ENCODE measurements at regions not wholly inside any gene's neighbourhood (a gene's known extent, or its start where the extent isn't known, plus 50 kb on each side); places are given as distances from the start of the nearest gene placed in this dataset.

- Histone ChIP-seq H3K27ac (ENCODE audit: low read depth, low read length) (no peak overlapping the region), H2BK120ac (ENCODE audit: low read depth, low read length) (no peak overlapping the region), H3K23ac (ENCODE audit: low read length) (no peak overlapping the region), H3K9ac (ENCODE audit: low read length) (no peak overlapping the region), H3K79me2 (ENCODE audit: control insufficient read depth, insufficient read depth, low read length) (no peaks in the 10 kb centered on the region), H3K18ac (ENCODE audit: low read length) (no peak overlapping the region), H3K4me2 (ENCODE audit: low read length) (no peak overlapping the region), H2BK5ac (ENCODE audit: low read length) (no peak overlapping the region), H2BK15ac (replicated peaks; ENCODE audit: low read depth) (no peak overlapping the region), H4K8ac (ENCODE audit: low read depth, low read length) (no peak overlapping the region), H3K4me3 (ENCODE audit: low read length) (no peak overlapping the region), H3K56ac (ENCODE audit: low read length) (no peak overlapping the region), H3K4ac (ENCODE audit: low read depth, low read length) (no peak overlapping the region), H3K27me3 (ENCODE audit: insufficient read depth, low read length, poor library complexity) (no peaks in the 10 kb centered on the region), H3K36me3 (ENCODE audit: control insufficient read depth, insufficient read depth, low read length) (no peaks in the 10 kb centered on the region), H3K79me1 (ENCODE audit: low read length) (no peaks in the 10 kb centered on the region), H4K5ac (ENCODE audit: low read length) (no peak overlapping the region), H3K4me1 (ENCODE audit: control insufficient read depth, low read depth, low read length) (no peaks in the 10 kb centered on the region), H2AK5ac (ENCODE audit: low read length) (no peak overlapping the region)
- WGBS (ENCODE audit: extremely low coverage, insufficient coverage, low lambda C conversion rate), result no CpG with 5 or more reads among the region's 3 CpGs
- no peak for DNase-seq
Measured at GRCh38 chr10:45064998-45065397, 64.3 kb downstream of the ZNF22 start.

GRCh38 chr10:45071043-45071813, 70.5 kb downstream of the ZNF22 start:
- Histone ChIP-seq H3K79me2 (ENCODE audit: control insufficient read depth, insufficient read depth, low read length) (no peaks in the 10 kb centered on the region), H3K56ac (ENCODE audit: low read length) (no peak overlapping the region), H3K4me1 (ENCODE audit: control insufficient read depth, low read depth, low read length) (no peaks in the 10 kb centered on the region), H3K36me3 (ENCODE audit: control insufficient read depth, insufficient read depth, low read length) (no peaks in the 10 kb centered on the region), H4K8ac (ENCODE audit: low read depth, low read length) (no peak overlapping the region), H3K4me3 (ENCODE audit: low read length) (no peak overlapping the region), H3K9ac (ENCODE audit: low read length) (no peak overlapping the region), H3K4me2 (ENCODE audit: low read length) (no peak overlapping the region), H3K27me3 (ENCODE audit: insufficient read depth, low read length, poor library complexity) (no peaks in the 10 kb centered on the region), H2BK120ac (ENCODE audit: low read depth, low read length) (no peak overlapping the region), H3K79me1 (ENCODE audit: low read length) (no peaks in the 10 kb centered on the region), H3K27ac (ENCODE audit: low read depth, low read length) (no peak overlapping the region), H4K5ac (ENCODE audit: low read length) (no peak overlapping the region), H2BK15ac (replicated peaks; ENCODE audit: low read depth) (no peak overlapping the region), H2AK5ac (ENCODE audit: low read length) (no peak overlapping the region), H3K18ac (ENCODE audit: low read length) (no peak overlapping the region), H3K23ac (ENCODE audit: low read length) (no peak overlapping the region), H2BK5ac (ENCODE audit: low read length) (no peak overlapping the region), H3K4ac (ENCODE audit: low read depth, low read length) (no peak overlapping the region)
- DNase-seq, result peak; percentile 9
- WGBS (ENCODE audit: extremely low coverage, insufficient coverage, low lambda C conversion rate), result no CpG with 5 or more reads among the region's 14 CpGs

GRCh38 chr10:45075216-45075615, 74.5 kb downstream of the ZNF22 start:
- no peak overlapping the region for H3K4me3 ChIP-seq (ENCODE audit: low read length)
- no peak overlapping the region for H4K5ac ChIP-seq (ENCODE audit: low read length)
- no peak overlapping the region for H3K27ac ChIP-seq (ENCODE audit: low read depth, low read length)
- no peak overlapping the region for H3K4me2 ChIP-seq (ENCODE audit: low read length)
- no peak overlapping the region for H3K18ac ChIP-seq (ENCODE audit: low read length)
- no peak for DNase-seq
- no peak overlapping the region for H2BK120ac ChIP-seq (ENCODE audit: low read depth, low read length)
- H3K79me1 ChIP-seq (ENCODE audit: low read length), result no peaks in the 10 kb centered on the region
- no peak overlapping the region for H3K4ac ChIP-seq (ENCODE audit: low read depth, low read length)
- H3K27me3 ChIP-seq (ENCODE audit: insufficient read depth, low read length, poor library complexity), result no peaks in the 10 kb centered on the region
- no peaks in the 10 kb centered on the region for H3K36me3 ChIP-seq (ENCODE audit: control insufficient read depth, insufficient read depth, low read length)
- H3K79me2 ChIP-seq (ENCODE audit: control insufficient read depth, insufficient read depth, low read length), result no peaks in the 10 kb centered on the region
- no peaks in the 10 kb centered on the region for H3K4me1 ChIP-seq (ENCODE audit: control insufficient read depth, low read depth, low read length)
- H4K8ac ChIP-seq (ENCODE audit: low read depth, low read length), result no peak overlapping the region
- H3K9ac ChIP-seq (ENCODE audit: low read length), result no peak overlapping the region
- 100% methylated on average over 1 of the region's 4 CpGs for WGBS (ENCODE audit: extremely low coverage, insufficient coverage, low lambda C conversion rate)
- H3K56ac ChIP-seq (ENCODE audit: low read length), result no peak overlapping the region
- H2BK15ac ChIP-seq (replicated peaks; ENCODE audit: low read depth), result no peak overlapping the region
- no peak overlapping the region for H2AK5ac ChIP-seq (ENCODE audit: low read length)
- no peak overlapping the region for H3K23ac ChIP-seq (ENCODE audit: low read length)
- H2BK5ac ChIP-seq (ENCODE audit: low read length), result no peak overlapping the region

- DNase-seq, result no peak
Measured at GRCh38 chr10:45075826-45076380, 75.2 kb downstream of the ZNF22 start.

GRCh38 chr10:45076891-45077290, 76.2 kb downstream of the ZNF22 start:
- H3K9ac ChIP-seq (ENCODE audit: low read length), result no peak overlapping the region
- H3K36me3 ChIP-seq (ENCODE audit: control insufficient read depth, insufficient read depth, low read length), result no peaks in the 10 kb centered on the region
- H3K4ac ChIP-seq (ENCODE audit: low read depth, low read length), result no peak overlapping the region
- H4K5ac ChIP-seq (ENCODE audit: low read length), result no peak overlapping the region
- no peak for DNase-seq
- H3K79me2 ChIP-seq (ENCODE audit: control insufficient read depth, insufficient read depth, low read length), result no peaks in the 10 kb centered on the region
- H2BK5ac ChIP-seq (ENCODE audit: low read length), result no peak overlapping the region
- H3K27ac ChIP-seq (ENCODE audit: low read depth, low read length), result no peak overlapping the region
- no peak overlapping the region for H3K23ac ChIP-seq (ENCODE audit: low read length)
- H4K8ac ChIP-seq (ENCODE audit: low read depth, low read length), result no peak overlapping the region
- WGBS (ENCODE audit: extremely low coverage, insufficient coverage, low lambda C conversion rate), result no CpG with 5 or more reads among the region's 6 CpGs
- H3K4me3 ChIP-seq (ENCODE audit: low read length), result no peak overlapping the region
- no peak overlapping the region for H3K18ac ChIP-seq (ENCODE audit: low read length)
- H3K27me3 ChIP-seq (ENCODE audit: insufficient read depth, low read length, poor library complexity), result no peaks in the 10 kb centered on the region
- no peak overlapping the region for H2BK120ac ChIP-seq (ENCODE audit: low read depth, low read length)
- H3K4me2 ChIP-seq (ENCODE audit: low read length), result no peak overlapping the region
- no peaks in the 10 kb centered on the region for H3K79me1 ChIP-seq (ENCODE audit: low read length)
- H3K56ac ChIP-seq (ENCODE audit: low read length), result no peak overlapping the region
- no peak overlapping the region for H2BK15ac ChIP-seq (replicated peaks; ENCODE audit: low read depth)
- no peaks in the 10 kb centered on the region for H3K4me1 ChIP-seq (ENCODE audit: control insufficient read depth, low read depth, low read length)
- H2AK5ac ChIP-seq (ENCODE audit: low read length), result no peak overlapping the region

More at GRCh38 chr10:45075826-45076380, 75.2 kb downstream of the ZNF22 start:
- H3K4me2 ChIP-seq (ENCODE audit: low read length), result no peak overlapping the region
- no peaks in the 10 kb centered on the region for H3K4me1 ChIP-seq (ENCODE audit: control insufficient read depth, low read depth, low read length)
- no peak overlapping the region for H3K56ac ChIP-seq (ENCODE audit: low read length)
- no peak overlapping the region for H2BK5ac ChIP-seq (ENCODE audit: low read length)
- no peak overlapping the region for H2BK15ac ChIP-seq (replicated peaks; ENCODE audit: low read depth)
- no peak overlapping the region for H3K27ac ChIP-seq (ENCODE audit: low read depth, low read length)
- H3K4ac ChIP-seq (ENCODE audit: low read depth, low read length), result no peak overlapping the region
- H4K8ac ChIP-seq (ENCODE audit: low read depth, low read length), result no peak overlapping the region
- no peaks in the 10 kb centered on the region for H3K79me2 ChIP-seq (ENCODE audit: control insufficient read depth, insufficient read depth, low read length)
- H2BK120ac ChIP-seq (ENCODE audit: low read depth, low read length), result no peak overlapping the region
- H2AK5ac ChIP-seq (ENCODE audit: low read length), result no peak overlapping the region
- H3K4me3 ChIP-seq (ENCODE audit: low read length), result no peak overlapping the region
- no peak overlapping the region for H3K23ac ChIP-seq (ENCODE audit: low read length)
- WGBS (ENCODE audit: extremely low coverage, insufficient coverage, low lambda C conversion rate), result no CpG with 5 or more reads among the region's 6 CpGs
- no peaks in the 10 kb centered on the region for H3K27me3 ChIP-seq (ENCODE audit: insufficient read depth, low read length, poor library complexity)
- H4K5ac ChIP-seq (ENCODE audit: low read length), result no peak overlapping the region
- H3K18ac ChIP-seq (ENCODE audit: low read length), result no peak overlapping the region
- H3K9ac ChIP-seq (ENCODE audit: low read length), result no peak overlapping the region
- no peaks in the 10 kb centered on the region for H3K79me1 ChIP-seq (ENCODE audit: low read length)
- H3K36me3 ChIP-seq (ENCODE audit: control insufficient read depth, insufficient read depth, low read length), result no peaks in the 10 kb centered on the region

Measured in mesendoderm (in vitro differentiated cells).